Lower lobe of right lung (tissue), 2 donors: ENCODE measurements at regions not wholly inside any gene's neighbourhood (a gene's known extent, or its start where the extent isn't known, plus 50 kb on each side); places are given as distances from the start of the nearest gene placed in this dataset.

Experiments used
- ATAC-seq, 2 donors: fragments of 200-7000 bp; cut with Tn5 transposase; one replicate each; pipeline ENCODE4 v1.9.1; 2020 to 2022; ENCODE audit warnings: mild to moderate bottlenecking in 2 of 2, moderate library complexity in 2 of 2
- DNase-seq: peaks from one replicate; pipeline ENCODE4 v3.0.0-alpha.2; 2020
- H3K27ac ChIP-seq: fragments of 200-600 bp; one replicate; pipeline ENCODE4 v1.8.0; 2022
- H3K27me3 ChIP-seq: fragments of 200-600 bp; one replicate; pipeline ENCODE4 v1.8.0; 2022; ENCODE audit warnings: low read depth
- H3K36me3 ChIP-seq: fragments of 200-600 bp; one replicate; pipeline ENCODE4 v1.8.0; 2022; ENCODE audit warnings: mild to moderate bottlenecking
- H3K4me1 ChIP-seq: fragments of 200-600 bp; one replicate; pipeline ENCODE4 v1.8.0; 2022
- H3K4me3 ChIP-seq: fragments of 200-600 bp; one replicate; pipeline ENCODE4 v1.8.0; 2022; ENCODE audit warnings: mild to moderate bottlenecking
- H3K9me3 ChIP-seq: fragments of 200-600 bp; one replicate; pipeline ENCODE4 v1.8.0; 2022
- intact Hi-C: fragments of 100-400 bp; cut with DNase I; formaldehyde crosslinking; loops from one replicate; pipeline ENCODE4 v1.11.0; 2022
- TF ChIP-seq, protein P1 (sequence below): fragments of 200-600 bp; IDR thresholded peaks from one replicate; pipeline ENCODE4 v1.8.0; 2022; ENCODE audit warnings: antibody characterized with exemption, mild to moderate bottlenecking
- donor health status: DM: no; HTN: yes; CAD: no; lungs with severe emphysema.

- H3K27me3 ChIP-seq: no peaks in the 10 kb centered on the region
- ATAC-seq (no peak), DNase-seq (no peak)
- no peaks in the 10 kb centered on the region for H3K36me3 ChIP-seq
- no peaks in the 10 kb centered on the region for H3K4me1 ChIP-seq
- no peak overlapping the region for H3K27ac ChIP-seq
- TF ChIP-seq, protein P1, sequence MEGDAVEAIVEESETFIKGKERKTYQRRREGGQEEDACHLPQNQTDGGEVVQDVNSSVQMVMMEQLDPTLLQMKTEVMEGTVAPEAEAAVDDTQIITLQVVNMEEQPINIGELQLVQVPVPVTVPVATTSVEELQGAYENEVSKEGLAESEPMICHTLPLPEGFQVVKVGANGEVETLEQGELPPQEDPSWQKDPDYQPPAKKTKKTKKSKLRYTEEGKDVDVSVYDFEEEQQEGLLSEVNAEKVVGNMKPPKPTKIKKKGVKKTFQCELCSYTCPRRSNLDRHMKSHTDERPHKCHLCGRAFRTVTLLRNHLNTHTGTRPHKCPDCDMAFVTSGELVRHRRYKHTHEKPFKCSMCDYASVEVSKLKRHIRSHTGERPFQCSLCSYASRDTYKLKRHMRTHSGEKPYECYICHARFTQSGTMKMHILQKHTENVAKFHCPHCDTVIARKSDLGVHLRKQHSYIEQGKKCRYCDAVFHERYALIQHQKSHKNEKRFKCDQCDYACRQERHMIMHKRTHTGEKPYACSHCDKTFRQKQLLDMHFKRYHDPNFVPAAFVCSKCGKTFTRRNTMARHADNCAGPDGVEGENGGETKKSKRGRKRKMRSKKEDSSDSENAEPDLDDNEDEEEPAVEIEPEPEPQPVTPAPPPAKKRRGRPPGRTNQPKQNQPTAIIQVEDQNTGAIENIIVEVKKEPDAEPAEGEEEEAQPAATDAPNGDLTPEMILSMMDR: no peak
- H3K4me3 ChIP-seq: no peak overlapping the region
- no peaks in the 10 kb centered on the region for H3K9me3 ChIP-seq
- intact Hi-C loops: no loop called here
Observed at GRCh38 chr2:238502088-238502810, 75.5 kb downstream of the ASB1 start.

DNA sequence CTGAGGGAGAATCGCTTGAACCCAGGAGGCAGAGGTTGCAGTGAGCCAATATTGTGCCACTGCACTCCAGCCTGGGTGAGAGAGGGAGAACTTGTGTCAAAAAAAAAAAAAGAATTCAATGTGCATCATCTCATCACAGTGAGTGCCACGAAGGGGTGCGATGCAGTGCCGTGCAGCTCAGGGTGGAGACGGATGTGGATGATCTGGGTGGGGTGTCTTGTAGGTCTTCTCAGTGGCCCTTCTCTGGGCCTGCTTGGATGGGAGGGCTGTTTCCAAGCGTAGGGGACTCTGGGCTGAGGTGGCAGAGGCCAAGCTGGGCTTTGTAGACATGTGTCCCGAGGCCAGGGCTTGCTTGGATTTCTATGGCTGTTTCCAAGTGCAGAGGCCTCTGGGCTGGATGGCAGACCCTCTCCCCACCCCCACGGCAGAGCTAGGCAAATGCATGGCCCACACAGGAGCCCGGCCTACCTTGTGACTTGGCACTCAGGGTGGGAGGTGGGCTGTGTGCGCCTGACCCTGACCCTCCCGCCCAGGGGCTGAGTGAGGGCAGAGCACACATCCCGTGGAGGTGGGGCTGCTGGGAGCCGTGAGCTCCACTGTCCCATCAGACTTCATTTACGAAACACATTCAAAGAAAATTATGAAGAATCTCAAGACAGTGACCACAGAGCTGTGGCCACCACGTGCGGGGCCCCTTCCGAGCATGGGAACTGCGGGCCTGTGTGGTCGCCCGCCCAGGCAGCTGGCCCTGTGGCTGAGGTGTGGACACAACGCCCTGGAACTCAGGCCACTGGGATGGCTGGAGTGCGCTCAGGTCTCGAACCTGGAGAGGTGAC lies 76.4 kb downstream of the ASB1 start:
- no peaks in the 10 kb centered on the region for H3K36me3 ChIP-seq
- H3K27ac ChIP-seq: no peak overlapping the region
- H3K9me3 ChIP-seq: no peaks in the 10 kb centered on the region
- H3K4me1 ChIP-seq: no peaks in the 10 kb centered on the region
- H3K27me3 ChIP-seq: no peaks in the 10 kb centered on the region
- ATAC-seq: no peak
- intact Hi-C loops: no loop called here
- TF ChIP-seq, protein P1: no peak
- DNase-seq: no peak
- H3K4me3 ChIP-seq: no peak overlapping the region

DNA sequence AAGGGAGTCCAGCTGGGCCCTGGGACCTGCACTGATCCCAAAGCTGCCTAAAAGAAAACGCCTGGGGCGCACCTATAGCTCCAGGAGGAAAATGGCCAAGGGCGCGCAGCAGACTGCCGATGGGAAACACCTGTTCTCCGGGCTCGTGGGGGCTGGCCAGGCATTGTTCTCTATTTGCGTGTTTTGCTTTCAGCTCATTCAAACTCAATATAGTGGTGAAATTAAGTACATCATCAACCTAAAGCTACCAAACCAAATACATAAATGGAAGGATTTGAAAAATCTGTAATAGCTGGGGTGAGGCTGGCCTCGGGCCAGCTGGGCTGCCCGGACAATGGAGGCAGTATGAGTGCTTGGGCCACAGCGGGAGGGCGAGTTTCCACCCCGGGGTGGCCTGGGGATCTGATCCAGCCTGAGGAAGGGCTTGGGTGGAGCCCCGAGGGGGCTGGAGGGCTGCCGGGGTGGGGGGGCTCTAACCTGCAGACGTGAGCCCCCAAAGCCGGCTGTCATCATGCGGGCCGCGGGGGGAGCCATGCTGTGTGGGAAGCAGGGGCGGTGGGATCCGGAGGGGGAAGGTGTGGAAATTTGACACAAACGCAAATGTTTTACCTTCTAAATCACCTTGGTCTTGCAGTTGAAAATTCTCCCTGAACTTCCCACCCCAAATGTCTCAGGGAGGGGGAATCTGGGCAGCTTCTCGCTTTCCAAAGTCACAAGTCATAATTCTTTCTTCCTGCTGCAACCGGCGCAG lies 77.6 kb downstream of the ASB1 start:
- Histone ChIP-seq H3K36me3 (no peaks in the 10 kb centered on the region), H3K9me3 (no peaks in the 10 kb centered on the region), H3K27ac (no peak overlapping the region), H3K4me1 (no peaks in the 10 kb centered on the region), H3K27me3 (no peaks in the 10 kb centered on the region), H3K4me3 (no peak overlapping the region)
- TF ChIP-seq, protein P1: no peak
- DNase-seq (no peak), ATAC-seq (no peak)
- intact Hi-C loops: no loop called here

DNA sequence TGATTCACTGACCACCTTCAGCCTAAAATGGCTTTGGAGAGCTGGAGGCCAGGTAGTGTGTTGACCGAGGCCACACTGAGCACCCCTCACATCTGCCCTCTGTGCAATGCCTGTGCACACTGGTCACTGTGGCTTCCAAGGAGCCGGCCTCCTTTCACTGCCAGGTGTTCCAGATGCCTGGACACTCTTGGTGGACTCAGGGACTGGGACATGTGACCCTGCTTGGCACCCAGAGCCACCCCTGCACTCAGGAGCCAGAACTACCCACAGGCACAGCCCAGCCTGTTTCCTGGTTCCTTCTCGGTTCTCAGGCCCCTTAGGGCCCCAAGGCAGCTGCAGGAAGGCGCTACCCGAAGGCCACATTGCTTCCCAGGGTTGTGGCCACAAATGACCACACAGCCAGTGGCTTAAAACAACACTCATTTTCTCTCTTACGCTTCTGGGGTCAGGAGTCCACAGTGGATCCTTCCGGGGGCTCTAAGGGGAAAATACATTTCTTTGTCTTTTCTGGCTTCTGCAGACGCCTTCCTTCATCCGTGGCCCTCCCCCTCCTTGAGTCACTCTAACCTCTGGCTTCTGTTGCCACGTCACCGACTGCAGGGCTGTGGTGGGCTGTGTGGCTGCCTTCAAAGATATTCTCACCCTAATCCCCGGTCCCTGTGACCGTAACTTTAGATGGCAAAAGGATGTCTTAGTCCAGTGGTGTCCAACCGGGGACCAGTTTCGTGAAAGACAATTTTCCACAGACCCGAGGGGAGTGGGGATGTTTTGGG lies 78.6 kb downstream of the ASB1 start:
- intact Hi-C loops: no loop called here
- Histone ChIP-seq H3K4me3 (no peak overlapping the region), H3K4me1 (no peaks in the 10 kb centered on the region), H3K27ac (no peak overlapping the region), H3K27me3 (no peaks in the 10 kb centered on the region), H3K9me3 (no peaks in the 10 kb centered on the region), H3K36me3 (no peaks in the 10 kb centered on the region)
- no peak for ATAC-seq
- TF ChIP-seq, protein P1: no peak
- DNase-seq: no peak

DNA sequence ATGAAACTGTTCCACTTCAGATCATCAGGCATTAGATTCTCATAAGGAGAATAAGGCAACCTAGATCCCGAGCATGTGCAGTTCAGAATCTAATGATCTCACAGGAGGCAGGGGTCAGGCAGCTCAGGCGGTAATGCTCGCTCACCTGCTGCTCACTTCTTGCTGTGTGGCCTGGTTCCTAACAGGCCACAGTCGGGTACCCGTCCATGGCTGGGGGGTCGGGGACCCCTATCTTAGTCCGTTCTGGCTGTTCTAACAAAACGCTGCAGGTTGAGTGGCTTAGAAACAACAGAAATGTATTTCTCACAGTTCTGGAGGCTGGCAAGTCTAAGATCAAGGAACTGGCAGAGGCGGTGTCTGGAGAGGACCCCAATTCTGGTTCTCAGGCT lies 79.2 kb downstream of the ASB1 start:
- intact Hi-C loops: no loop called here
- no peaks in the 10 kb centered on the region for H3K36me3 ChIP-seq
- no peaks in the 10 kb centered on the region for H3K27me3 ChIP-seq
- no peak overlapping the region for H3K4me3 ChIP-seq
- ATAC-seq: no peak
- H3K9me3 ChIP-seq: no peaks in the 10 kb centered on the region
- DNase-seq: no peak
- no peaks in the 10 kb centered on the region for H3K4me1 ChIP-seq
- H3K27ac ChIP-seq: no peak overlapping the region
- TF ChIP-seq, protein P1: no peak
